HG02943 (cell line): ENCODE measurements at regions not wholly inside any gene's neighbourhood (a gene's known extent, or its start where the extent isn't known, plus 50 kb on each side); places are given as distances from the start of the nearest gene placed in this dataset.
"Not testable (repeated sequence)": the region's sequence is repeated elsewhere in the genome, so short reads cannot be mapped to it uniquely, and the experiment has no call there.

ENCODE experiments used
- ATAC-seq: cut with Tn5 transposase; IDR thresholded peaks from one replicate; pipeline ENCODE4 v1.9.1; 2021; ENCODE audit warnings: mild to moderate bottlenecking, low read depth, moderate library complexity; ENCODE audit not compliant: unreplicated experiment

DNA sequence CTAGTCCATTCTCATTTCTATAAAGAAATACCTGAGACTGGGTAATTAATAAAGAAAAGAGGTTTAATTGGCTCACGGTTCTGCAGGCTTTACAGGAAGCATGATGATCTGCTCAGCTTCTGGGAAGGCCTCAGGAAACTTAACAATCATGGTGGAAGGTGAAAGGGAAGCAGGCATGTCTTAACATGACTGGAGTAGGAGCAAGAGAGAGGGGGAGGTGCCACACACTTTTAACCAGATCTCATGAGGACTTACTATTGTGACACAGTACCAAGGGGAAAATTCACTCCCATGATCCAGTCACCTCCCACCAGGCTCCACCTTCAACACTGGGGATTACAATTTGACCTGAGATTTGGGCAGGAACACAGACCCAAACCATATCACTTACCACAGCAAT, 310.1 kb downstream of the SH3GL2 start:
- ATAC-seq: not testable (repeated sequence)

DNA sequence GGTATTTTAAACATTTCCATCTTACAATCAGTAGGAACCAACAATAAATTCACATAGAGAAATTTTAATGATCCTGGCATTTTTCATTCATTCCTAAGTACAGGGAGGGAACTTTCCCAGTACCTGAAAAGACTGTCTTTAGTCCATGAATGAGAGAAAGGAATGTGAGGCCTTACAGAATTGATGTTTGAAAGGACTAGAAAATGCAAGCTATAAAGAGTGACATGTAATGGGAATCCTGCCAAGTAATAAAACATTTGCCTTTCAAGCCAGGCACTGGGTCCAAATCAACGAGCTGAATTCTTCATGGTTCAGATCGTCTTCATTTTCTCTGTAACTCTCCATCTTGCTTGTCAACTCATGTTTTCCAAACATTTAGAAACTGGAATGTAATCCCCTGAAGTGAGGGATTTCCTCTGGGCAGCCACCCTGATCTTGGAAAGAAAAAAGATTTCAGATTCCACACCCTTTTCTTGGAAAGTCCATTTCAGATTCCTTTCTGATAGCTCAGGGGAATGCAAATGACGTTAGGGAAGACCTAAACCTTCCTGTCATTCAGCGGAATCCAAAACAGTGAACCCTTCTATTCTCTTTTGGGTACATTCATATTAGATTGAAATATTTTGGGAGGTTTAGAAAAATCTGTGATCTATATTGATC, 315.8 kb downstream of the SH3GL2 start:
- ATAC-seq: no peak

GRCh38 chr9:17900606-17901005, 321.7 kb downstream of the SH3GL2 start:
- ATAC-seq: no peak

- ATAC-seq: no peak
Observed at GRCh38 chr9:17905366-17905765, 326.5 kb downstream of the SH3GL2 start.

DNA sequence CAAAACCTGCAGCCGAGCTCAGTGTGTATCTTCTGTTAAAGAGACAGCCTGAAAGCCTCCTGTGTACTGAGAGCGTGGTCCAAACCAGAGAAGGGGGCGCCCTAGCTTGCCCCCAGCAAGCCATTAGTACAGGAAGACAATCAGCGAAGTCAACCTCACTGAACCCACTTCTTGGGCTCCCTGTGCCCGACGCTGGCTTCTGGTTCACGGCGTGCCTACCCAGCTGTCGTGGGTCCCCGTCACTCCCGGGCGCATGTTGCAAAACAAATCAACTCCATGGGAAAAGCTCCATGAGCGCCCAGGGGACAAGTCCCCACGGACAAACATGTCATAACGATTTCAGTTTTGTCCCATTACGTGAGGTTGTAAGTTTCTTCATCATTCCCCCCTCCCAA, 326.9 kb downstream of the SH3GL2 start:
- ATAC-seq: no peak

GRCh38 chr9:17906176-17906840, 327.4 kb downstream of the SH3GL2 start:
- ATAC-seq: no peak

DNA sequence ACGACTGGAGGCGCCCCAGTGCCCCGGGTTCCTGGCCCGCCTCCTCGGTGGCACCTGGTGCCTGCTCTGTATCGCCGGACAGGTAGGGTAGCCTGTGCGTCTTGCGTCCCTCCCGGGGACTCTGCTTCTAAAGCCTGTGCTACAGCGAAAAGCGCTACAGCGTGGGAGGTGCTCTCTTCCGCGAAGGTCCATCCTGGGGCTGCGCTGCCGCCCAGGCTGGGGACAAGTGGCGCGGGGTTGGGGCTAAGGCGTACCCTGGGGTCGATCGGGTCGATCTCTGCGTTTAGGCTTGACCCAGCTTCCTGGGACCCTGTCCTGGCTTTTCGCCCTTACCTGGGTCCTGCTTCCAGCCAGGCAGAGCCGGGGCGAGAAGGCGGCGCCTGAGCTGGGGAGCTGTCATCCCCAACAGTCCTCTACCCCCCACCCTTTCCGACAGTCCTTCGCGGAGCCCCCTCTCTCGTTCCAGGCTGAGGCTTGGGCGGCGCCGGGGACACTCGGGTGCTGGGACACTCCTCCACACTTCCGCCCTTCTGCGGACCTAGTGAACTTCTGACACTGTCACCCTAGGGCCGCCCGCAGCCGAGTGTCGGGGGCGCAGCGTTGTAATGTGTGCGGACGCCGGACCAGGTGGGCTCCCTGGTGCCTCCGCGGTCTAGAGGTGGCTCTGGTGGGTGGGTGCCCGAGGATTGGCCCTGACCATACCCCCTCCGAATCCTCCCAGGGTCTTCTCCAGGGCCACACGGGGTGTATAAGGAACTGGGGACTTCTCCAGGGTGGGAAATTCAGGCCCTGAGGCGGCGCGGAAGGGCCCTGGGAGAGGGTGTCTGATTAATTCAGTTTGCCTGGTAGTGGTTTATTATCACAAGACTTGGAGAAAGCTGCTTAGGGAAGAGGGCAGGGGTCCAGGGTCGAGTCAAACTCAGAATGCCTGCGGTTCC, 328.2 kb downstream of the SH3GL2 start:
- no peak for ATAC-seq

DNA sequence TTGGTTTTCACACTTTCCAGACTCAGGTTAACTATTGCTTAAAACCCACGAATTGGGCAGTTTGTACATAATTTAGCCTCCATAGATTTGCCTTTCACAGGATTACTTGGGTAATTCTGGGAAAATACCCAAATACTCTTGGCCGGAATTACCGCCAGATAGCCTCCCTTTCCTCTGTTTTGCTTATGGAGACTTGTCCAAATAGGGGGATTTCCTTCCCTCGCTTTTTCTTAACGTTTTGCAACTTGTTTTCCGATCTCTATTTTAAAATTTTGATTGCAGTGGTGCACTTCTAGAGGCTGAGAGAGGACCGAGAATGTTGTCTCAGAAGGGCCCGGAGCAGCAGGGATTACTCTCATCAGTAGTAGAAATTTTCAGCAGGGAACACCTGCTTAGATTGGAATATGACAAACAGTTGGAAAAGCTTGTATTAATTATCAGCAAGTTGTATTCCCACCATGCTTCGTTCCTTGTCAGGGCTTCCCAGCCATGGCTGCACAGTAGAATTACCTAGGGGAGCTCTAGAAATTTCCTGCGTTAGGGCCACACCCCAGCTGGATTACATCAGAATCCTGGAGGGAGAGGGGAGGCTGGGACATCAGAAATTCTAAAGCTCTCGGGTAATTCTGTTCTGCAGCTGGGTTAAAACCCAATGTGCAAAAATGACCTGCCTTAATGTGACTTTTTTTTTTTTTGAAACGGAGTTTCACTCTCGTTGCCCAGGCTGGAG, 329.1 kb downstream of the SH3GL2 start:
- ATAC-seq: no peak

GRCh38 chr9:17926246-17926645, 347.4 kb downstream of the SH3GL2 start:
- no peak for ATAC-seq

GRCh38 chr9:17927616-17928015, 348.8 kb downstream of the SH3GL2 start:
- no peak for ATAC-seq

DNA sequence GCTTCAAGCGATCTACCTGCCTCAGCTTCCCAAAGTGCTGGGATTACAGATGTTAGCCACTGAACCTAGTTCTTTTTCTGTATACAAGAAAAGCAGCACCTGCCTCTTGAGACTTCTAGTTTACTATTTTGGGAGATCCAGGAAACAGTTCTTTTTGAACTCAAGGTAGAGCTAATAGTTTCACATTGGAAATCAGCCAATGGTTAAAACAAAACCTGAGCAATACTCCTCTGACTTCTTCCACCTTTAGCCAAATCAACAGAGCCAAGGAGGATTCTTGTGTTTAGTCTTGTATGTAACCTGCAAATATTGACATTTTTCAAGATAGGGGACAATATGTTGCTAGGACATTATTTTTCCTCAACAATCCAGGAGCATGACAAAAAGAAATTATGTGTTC, 349.4 kb downstream of the SH3GL2 start:
- ATAC-seq: no peak

- ATAC-seq: no peak
Observed at GRCh38 chr9:17928768-17929167, 349.9 kb downstream of the SH3GL2 start.

DNA sequence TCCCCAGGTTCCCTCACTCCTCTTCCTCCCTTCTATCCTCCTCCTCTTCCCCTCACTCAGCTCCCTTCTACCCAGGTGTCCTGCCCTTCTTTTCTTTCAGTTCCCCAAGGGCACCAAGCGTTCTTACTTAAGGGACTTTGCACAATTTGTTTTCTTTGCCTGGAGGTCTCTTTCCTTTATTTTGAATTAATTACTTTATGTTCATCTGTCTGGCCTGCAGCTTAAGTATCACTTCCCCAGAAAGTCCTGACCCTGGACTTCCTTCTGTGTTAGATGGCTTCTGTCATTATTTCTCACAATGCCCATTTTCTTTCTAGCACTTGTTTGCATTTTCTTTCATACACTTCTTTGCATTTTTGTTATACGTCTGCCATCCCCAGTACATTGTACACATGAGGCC, 350.6 kb downstream of the SH3GL2 start:
- no peak for ATAC-seq

DNA sequence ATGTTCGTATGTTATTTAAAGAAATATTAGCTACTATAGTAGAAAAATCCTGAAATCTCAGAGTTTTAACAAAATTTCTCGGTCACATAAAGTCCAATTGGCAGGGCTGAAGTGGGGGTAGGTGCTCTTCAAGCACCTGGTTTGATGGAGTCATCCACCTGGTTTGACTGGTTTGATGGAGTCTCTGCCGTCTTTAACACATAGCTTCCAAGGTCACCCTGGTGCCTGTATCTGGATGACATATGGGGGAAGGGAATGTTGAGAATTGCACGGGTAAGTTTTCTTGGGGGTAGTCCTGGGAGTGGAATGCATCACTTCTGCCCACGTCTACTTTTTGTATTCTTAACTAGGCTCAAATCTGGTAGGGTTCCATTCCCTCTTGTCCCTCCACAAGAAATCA, 351.2 kb downstream of the SH3GL2 start:
- ATAC-seq: no peak

DNA sequence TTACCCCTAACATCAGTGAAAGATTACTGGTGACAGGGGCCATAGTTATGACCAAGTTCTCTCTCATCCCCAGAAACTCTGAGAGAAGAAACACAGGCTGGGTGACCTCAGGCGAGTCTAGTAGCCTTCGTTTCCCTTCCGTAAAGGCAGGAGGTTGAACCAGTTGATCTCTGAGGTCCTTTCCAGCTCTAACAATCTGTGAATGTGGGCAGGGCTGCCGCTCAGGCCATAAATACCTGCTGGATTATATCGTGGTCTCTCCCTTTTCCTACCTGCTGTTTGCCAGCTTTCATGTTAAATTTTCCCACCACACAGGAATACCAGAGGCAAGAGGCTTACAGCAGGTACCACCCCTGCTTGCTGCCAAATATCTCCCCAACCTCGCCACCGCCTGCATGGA, 357.5 kb downstream of the SH3GL2 start:
- no peak for ATAC-seq

GRCh38 chr9:17938035-17938655, 359.3 kb downstream of the SH3GL2 start:
- no peak for ATAC-seq

- ATAC-seq: no peak
Observed at GRCh38 chr9:17942498-17942897, 363.6 kb downstream of the SH3GL2 start.

DNA sequence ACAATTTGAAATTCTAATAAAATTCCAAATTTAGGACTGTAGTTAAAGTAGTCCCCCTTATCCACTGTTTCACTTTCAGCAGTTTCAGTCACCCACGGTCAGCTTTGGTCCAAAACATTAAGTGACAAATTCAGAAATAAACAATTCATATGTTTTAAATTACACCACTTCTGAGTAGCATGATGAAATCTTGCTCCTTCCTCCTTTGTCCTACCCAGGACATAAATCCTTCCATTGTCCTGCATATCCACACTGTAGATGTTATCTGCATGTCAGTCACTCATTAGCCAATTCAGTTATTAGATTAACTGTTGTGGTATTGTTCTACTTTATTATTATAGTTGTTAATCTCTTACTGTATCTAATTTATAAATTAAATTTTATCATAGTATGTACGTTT, 376.5 kb downstream of the SH3GL2 start:
- no peak for ATAC-seq

- no peak for ATAC-seq
Observed at GRCh38 chr9:17958363-17958762, 379.5 kb downstream of the SH3GL2 start.

DNA sequence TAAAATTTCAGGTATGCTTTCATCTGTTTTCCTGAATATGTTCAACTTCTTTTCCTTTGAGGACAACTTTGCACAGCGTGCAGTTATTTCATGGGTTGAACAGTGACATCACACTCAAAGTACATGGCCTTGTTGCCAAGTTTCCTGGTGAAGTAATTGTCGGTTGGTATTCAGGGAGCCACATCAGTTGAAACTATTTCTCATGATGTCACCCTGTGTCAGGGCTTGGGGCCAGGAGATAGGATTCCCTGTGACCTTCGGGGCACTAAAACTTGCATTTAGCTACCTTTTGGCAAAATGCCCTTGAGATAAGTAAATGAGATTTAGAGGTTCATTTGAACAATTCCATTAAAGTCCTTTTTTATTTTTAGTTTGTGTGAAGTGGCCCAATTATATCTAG, 383.9 kb downstream of the SH3GL2 start:
- no peak for ATAC-seq
